SKM-1 treated with dmso at 0.1 percent for 144 hours (cell line): ENCODE measurements at regions not wholly inside any gene's neighbourhood (a gene's known extent, or its start where the extent isn't known, plus 50 kb on each side); places are given as distances from the start of the nearest gene placed in this dataset.

Source experiments
- DNase-seq: peaks from one replicate; lab custom pipeline; 2025; ENCODE audit not compliant: unreplicated experiment; lab: John Stamatoyannopoulos, UW

DNA sequence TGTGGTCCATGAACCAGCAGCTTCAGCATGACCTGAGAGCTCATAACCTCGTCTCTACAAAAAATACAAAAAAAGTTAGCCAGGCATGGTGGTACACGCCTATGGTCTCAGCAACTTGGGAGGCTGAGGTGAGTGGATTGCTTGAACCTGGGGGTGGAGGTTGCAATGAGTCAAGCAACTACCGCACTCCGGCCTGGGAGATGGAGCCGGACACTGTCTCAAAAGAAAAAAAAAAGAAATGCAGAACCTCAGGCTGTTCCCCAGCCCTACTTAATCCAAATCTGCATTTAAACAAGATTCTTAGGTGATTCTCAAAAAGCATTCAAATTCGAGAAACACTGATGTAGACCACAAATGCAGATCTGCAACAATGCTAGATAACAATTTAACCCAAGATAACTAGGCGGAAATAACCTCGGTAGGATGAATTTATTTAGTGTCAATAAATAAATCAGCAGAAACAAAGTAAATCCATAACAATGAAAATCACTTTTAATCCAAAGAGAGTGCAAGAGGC, 203.5 kb downstream of the SP3 start:
- no peak for DNase-seq

DNA sequence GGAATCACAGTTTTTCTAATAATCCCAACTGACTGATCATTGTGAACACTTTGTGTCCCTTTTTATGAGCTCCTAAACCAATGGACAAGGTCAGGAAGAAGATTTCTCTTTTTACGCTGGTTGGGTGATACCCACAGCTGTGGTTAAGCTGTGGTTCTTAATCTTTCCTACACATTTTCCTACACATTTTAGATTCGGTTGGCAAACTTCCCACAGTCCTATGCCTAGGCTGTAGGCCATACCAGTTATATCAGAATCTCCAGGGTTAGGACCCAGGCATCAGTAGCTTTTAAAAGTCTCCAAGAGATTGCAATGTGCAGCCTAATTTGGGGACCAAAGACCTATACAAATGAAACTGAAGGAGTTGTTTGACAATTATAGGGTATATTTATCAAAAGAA, 203.0 kb downstream of the SP3 start:
- DNase-seq, result no peak

DNA sequence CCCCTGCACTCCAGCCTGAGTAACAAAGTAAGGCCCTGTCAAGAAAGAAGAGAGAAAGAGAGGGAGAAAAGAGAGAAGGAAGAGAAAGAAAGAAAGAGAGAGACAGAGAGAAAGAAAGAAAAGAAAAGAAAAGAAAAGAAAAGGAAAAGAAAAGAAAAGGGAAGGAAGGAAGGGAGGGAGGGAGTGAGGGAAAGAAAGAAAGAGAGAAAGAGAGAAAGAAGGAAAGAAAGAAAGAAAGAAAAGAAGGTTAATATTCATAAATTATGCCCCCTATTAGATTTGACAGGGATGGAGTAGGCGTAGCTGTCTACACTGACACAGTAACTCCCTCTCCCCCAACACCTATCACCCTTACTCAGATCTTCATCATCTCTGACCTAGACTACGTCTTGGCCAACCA, 202.3 kb downstream of the SP3 start:
- DNase-seq, result no peak

DNA sequence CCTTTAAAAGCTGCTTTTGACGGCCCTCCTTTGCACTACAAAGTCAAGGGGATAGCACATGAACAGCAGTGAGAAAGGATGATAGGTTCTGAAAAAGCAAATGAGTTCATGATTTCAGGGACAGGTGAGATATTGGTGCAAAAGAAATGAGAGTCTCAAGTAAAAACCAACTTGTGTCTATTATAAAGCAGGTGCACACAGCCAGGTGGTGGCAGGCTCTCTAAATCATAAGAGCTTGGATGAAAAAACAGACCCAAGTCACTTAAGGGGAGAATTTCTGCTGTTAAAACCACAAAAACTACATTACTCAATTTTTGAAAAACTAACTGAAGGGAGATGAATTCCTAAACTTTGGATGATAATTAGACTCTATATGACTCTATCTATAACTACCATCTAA, 201.5 kb downstream of the SP3 start:
- no peak for DNase-seq

DNA sequence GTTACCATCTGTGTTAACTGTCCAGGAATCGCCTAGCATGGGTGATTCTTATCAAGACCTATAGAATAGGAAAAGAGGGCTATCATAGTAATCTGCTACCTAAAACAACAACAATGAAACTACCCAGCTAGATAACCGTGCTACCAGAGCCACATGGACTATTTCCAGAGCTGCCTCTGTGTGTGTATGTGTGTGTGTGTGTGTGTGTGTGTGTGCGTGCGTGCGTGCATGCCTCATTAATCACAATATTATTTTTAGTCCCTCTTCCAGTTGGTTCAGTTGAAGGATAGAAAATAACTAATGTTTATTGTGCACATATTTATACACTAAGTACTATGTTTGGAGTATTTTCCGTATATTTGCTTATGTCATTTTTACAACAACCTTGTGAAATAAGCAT, 201.1 kb downstream of the SP3 start:
- no peak for DNase-seq

DNA sequence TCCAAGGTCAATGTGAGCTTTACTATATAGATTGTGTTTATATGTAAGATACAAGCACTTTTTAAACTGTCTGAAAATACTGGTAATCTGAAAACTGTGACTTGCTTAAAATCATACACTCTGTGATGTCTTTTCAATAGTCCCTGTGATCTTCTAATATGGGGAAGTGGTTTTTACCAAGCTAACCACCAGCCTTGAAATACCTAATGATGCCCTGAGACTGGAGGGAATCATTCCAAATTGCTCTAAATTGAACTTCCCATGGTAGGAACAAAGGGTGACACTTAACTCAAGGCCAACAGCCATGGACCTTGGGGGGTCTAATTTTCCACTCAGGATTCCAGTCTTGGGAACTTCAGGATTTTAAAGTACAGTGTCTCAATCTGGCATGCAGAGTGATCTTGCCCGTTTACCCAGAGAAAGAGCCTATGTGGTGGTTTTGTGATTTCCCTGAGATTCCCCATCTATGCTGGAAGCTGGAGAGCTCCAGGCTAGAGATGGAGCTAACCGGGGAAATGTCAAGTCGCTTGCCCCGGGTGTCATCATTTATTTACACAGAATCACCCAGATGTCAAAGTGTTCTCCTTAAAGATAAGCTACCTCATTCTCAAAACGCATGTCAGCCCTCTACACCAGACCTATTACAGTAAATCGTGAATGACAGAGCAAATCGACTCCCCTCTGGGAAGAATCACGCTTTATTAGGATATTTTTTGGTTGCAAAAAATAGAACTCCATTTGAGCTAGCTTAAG, 198.5 kb downstream of the SP3 start:
- no peak for DNase-seq

DNA sequence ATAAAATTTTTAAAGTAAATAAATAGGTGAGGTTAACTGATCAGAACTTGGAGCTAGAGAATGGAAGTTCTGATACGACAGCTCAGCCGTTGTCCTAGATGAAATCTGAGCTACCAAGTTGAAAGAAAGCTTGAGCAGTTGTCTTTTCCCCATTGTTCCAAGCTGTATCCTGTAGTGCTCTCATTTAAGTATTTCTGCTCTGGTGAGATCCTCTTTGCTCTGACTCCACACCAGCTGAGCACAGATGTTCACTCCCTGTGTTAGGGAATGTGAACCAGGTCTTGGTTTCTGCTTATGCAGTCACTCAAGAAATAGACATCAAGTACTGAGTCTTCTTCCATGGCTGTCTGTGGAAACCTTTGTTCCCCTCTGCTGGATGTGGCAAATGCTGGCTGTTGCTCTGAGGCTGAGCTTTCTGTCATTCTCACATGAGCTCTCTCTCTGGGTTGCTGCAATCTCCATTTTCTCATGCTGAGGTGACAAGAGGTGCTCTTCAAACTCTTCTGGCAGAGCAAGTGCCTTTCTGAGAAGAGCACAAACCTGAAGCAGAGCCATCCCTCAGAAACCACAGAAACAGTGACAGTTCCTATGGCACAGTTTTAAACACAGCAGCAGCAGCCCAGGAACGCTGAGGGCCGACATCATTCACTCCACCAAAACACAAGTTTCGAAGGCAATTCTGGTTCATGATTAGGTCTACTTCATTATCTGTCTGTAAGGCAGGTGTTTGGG, 194.1 kb downstream of the SP3 start:
- DNase-seq, result no peak

DNA sequence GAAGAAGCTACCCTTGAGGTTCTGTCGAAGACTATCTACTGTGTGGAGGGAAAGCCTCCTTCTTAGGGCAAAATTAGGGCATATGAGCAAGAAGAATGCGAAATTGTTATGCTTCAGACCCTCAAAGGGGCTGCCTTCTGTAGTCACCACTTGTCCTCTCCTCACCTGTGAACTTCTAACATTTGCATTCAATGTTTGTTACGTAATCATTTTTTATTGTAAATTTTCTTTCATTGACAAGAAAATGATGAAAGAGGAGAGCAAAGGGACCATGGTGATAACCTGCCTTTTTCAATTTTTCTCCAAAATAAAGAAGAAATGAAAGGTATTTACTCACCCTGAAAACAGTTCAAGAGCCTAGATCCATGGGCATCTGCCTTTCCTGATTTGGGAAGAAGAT, 193.0 kb downstream of the SP3 start:
- DNase-seq, result no peak

DNA sequence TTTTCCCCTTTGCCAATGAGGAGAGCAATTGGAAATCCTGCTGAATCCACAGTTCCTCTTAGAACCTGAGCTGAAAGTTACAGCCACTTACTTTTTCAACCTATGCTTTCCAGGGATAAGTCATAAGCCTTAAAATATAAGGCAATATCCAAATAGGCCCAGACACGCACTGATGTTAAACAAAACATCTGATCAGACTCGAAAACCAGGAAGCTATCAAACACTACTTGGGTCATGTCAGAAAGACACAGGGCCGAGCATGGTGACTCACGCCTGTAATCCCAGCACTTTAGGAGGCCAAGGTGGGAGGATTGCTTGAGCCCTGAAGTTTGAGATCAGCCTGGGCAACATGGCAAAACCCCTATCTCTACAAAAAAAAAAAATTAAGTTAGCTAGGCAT, 192.1 kb downstream of the SP3 start:
- no peak for DNase-seq

DNA sequence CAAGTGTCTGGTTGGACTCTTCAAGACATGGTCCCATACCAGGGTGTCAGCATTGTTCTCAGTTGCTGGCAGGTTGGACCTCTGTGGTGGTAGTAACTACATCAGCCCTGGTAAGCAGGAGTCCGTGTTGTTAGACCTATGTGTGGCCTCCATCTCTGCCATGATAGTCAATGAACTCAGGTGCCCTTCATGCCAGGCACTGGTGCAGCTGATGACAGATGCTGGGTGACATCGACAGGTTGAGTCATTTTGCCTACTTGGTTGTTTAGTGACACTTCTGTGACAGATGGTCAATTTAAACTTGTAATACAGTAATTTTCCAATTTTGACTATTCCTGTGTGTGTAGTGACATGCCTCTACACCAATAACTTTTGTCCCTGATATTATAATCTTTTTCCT, 189.7 kb downstream of the SP3 start:
- no peak for DNase-seq

DNA sequence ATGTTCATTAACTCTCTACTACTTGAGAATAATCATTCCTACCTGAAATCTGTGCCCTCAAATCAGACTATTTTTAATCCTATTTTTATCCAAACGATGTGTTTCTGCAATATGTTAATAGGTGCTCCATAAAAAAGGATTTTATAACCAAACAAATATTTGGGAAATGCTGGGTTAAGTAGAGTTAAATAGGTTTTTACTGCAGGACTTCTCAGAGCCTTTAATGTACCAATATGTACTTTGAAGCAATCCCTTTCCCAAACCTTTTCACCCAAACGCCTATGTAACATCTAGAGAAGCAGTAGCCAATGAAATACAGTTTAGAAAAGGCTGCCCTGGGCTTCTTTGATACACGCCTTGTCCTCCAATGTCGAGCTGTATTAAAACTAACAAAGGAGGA, 182.5 kb downstream of the SP3 start:
- DNase-seq, result no peak

DNA sequence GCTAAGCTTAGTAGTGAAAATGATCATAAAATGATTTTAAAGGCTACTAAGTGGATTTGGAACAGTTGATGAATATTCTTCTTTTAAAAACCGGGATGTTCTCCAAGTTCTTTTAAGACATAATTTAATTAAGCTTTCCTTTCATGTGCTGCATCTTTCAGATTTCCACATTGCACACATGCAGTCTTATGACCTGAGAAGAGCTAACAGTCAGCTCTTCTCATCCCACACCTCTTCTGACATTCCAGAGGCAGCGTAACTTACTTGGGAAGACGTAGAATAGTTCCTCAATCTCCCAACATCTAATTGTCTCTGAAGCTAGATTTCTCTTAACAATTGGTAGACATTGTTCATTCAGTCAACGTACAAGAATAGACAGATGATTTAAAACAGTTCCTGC, 181.8 kb downstream of the SP3 start:
- DNase-seq, result no peak

DNA sequence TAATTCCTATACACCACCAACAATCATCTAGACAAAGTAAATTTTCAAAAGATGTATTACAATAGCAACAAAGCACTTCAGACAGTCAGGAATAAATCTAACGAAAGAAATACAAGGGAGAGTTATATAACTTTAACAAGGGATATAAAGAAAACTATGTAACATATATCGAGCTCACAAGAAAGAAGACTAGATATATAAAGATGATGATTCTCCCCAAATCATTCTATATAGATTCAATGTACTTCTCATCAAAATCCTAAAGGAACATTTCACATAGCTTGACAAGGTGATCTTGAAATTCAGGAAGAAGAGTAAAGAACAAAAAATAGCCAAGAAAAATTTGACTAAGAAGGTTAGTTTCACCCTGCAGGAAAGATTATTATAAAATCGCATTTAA, 179.4 kb downstream of the SP3 start:
- no peak for DNase-seq

DNA sequence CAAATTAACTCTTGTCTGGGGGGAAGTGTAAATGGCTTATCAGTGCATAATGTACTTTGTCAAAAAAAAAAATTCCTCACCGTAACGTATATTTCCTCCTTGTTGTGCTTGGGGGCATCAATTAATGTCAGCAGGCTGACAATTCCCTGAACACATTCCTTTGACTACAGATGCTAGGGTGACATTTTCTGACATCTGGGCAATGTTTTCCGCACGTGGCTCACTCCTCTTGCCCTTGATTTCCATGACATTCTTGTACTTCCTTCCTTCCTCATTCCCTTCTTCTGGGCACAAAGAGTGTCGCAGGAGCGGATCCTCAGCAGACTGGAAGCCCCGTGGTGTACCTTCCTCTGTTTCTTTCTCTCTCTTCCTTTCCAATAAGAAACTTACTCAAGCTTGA, 173.7 kb downstream of the SP3 start:
- no peak for DNase-seq

DNA sequence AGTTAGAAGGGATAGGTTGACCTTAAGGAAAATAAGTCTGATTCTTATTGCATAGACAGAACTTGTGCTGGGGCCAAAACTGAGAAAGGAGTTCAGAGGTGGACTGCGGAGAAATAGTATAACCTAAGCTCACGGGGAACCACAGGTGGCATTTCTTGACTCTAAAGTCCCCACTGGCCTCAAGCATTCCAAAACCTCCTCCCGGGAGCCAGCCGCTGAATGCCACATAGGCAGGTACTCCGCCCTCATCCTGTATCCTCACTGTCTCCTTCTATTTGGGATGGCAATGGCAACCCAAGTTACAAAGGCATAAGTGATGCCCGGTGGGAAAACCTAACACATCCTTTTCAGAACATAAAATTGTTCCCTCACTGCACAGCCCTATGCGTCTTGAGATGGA, 173.0 kb downstream of the SP3 start:
- no peak for DNase-seq

DNA sequence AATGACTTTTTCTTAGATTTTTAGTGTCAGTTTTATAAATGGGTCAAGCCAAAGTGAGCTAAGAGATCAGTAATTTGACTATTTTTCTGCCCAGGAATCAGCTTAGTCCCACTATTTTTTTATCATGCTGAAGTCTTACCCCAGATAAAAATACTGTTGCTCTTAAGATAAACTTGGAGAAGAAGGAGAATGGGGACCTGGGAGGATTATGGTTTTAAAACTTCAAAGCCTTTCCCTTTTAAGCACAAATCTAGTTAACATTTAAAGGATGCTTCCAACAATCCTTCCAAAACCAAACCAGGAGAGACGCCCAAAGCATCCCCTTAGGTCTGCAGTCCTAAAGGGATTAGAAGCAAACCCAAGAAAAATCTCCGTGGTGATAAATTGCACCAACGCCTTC, 172.4 kb downstream of the SP3 start:
- DNase-seq, result no peak

DNA sequence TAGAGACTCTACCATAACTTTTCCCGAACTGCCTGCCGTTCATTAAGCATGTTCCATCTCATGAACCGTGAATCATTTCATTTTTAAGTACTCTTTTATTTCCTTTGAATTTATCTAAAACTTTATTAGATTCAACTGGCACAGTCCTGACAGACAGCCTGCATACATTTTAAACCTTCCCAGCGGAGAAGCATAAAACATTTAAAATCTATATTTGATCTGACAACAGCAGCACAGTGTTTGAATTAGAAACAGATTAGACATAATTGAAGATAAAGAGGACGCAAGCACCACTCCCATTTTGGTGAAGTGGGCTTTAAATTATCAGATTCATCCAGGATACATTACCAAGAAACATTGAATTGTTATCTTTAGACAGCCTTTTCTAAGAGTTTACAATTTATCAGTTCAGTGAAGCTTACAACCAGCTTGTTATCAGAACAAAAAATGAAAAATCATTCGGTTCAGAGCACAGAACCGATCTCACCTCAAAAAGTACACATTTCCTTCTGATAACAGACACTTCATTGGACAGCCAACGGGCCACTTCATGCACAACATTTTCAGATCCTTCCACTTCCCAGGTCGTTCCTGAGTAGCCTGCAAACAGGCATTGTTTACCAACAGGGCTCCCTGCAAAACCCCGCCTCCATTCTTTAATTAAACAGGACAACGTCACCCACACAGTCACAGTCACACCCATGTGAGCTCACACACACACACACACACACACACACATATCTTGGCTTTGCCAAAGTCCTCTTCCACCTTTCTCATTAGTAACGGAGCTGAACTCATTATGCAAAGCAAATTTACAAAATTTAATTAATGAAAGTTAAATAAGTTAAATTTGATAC, 171.2 kb downstream of the SP3 start:
- DNase-seq, result no peak

DNA sequence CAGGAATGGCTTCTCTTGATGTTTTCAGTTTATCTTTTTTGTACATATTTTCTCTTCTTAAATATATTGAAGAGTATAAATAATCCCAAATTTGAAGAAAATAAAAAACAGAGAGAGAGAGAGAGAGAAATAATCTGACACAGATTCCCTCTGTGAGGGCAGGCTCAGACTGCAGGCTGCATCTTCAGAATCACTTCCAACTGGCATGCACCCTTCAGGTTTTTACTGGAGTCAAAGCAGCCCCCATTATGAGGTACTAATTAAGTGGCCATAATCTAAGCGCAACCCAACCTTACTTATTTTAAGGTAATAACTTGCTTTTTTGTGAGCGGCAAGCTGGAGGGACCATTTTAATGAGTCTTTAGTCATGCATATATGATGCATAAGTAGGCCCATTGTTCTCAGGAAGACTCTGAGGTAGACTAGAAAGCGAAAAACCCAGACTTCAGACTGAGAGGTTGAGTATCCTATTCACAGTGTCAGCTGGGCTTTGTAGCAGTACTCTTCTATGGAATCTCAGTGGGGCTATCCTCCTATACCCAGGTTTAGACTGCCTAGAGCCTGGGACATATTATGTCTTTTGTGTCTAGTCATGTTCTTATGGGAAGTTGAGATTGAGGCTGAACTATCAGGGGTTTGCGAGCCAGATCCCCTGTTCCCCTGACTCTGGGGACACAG, 167.4 kb downstream of the SP3 start:
- no peak for DNase-seq

DNA sequence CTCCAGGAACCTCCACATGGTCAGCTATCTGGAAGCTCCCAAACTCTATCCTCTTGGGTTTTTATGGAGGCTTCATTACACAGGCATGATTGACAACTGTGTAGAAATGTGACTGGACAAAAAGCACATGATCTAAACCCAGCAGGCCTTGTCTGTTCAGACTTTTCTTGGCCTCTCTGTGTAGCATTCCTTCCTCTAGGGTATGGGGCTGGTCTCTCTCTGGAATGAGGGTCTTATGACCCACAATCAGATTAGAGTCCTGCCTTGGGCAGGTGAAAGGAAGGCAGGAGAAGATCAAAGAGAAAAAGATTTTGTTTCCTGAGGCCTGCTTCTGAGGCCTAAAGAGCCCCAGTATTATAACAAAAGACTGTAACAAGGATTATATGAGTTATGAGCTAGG, 162.7 kb downstream of the SP3 start:
- no peak for DNase-seq

DNA sequence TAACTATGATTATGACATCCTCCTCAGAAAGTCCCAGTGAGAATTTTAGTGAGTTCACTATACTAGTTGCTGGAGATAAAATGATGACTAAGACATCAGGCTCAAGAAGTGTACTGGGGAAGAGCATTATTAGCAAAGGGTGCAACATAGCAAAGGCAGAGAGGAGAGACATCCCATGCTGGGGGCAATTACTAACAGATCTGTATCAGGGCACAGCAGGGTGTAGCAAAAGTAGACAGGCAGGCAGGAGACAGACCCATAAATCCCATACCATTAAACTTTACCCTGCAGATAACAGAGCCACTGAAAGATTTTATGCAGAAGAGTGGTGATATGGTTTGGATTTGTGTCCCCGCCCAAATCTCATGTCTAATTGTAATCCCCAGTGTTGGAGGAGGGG, 161.7 kb downstream of the SP3 start:
- no peak for DNase-seq

DNA sequence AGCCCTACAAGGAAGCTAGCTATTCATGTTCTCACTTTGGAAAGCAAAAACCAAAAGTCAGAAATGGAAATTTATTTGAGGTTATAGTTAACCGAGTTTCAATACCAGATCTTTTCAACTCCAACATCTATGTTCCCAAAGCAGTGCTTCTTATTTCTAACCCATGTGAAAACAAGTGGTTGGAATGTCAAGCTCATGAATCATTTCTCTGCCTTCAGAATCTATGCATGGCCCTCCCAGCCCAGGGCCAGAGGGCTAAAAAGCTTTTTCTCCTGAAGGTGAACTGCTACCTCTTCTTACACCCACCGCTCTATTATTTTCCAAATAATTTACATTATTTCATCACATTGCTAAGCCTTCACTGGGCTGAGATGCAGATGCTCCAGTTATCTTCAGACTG, 158.4 kb downstream of the SP3 start:
- DNase-seq, result no peak
